Left colon (tissue), 2 donors: ENCODE measurements at regions not wholly inside any gene's neighbourhood (a gene's known extent, or its start where the extent isn't known, plus 50 kb on each side); places are given as distances from the start of the nearest gene placed in this dataset.
"Not testable (repeated sequence)": the region's sequence is repeated elsewhere in the genome, so short reads cannot be mapped to it uniquely, and the experiment has no call there.

Source experiments
- ATAC-seq: fragments of 200-7000 bp; cut with Tn5 transposase; one replicate; pipeline ENCODE4 v1.9.1; 2020; ENCODE audit warnings: mild to moderate bottlenecking, moderate library complexity
- DNase-seq, 2 donors: peaks; one replicate each; pipeline ENCODE4 v3.0.0-alpha.2; 2020
- intact Hi-C, 2 donors: fragments of 100-400 bp; cut with DNase I in 1 of 2; cut with micrococcal nuclease in 1 of 2; formaldehyde crosslinking; loops; one replicate each; pipeline versions ENCODE4 v1.11.2 to v1.14.0; 2022; cut with DNase I, micrococcal nuclease
- donor health status: DM: no; HTN: no; CAD: no.
- donor health status: DM: yes; HTN: yes; CAD: no.

- intact Hi-C loops, result no loop called here
- ATAC-seq, result no peak
Measured at GRCh38 chr2:37796481-37796880, 125.0 kb upstream of the CDC42EP3 start.

GRCh38 chr2:37797081-37797480, 125.6 kb upstream of the CDC42EP3 start:
- intact Hi-C loops, result no loop called here
- DNase-seq (no peak), ATAC-seq (no peak)

More at GRCh38 chr2:37796481-37796880, 125.0 kb upstream of the CDC42EP3 start:
- DNase-seq, result no peak

GRCh38 chr2:37798315-37799005, 126.6 kb upstream of the RMDN2 start:
- intact Hi-C loops, result no loop called here
- ATAC-seq (no peak), DNase-seq (no peak)

- no peak for DNase-seq
- intact Hi-C loops, result no loop called here
- ATAC-seq, result no peak
Measured at GRCh38 chr2:37800176-37800858, 124.8 kb upstream of the RMDN2 start.

- peak; percentile 24 for ATAC-seq
- intact Hi-C loops, result no loop called here
- DNase-seq, result no peak
Measured at GRCh38 chr2:37802211-37802752, 122.8 kb upstream of the RMDN2 start.

- DNase-seq (no peak), ATAC-seq (peak; percentile 85)
- intact Hi-C loops, result no loop called here
Measured at GRCh38 chr2:37802899-37803379, 122.1 kb upstream of the RMDN2 start.

- DNase-seq, ATAC-seq, intact Hi-C loops: not testable (repeated sequence)
Measured at GRCh38 chr2:37806004-37806403, 119.1 kb upstream of the RMDN2 start.

GRCh38 chr2:37809525-37809924, 115.6 kb upstream of the RMDN2 start:
- intact Hi-C loops, result no loop called here
- DNase-seq (peak in 1 of 2 donors; percentile 67), ATAC-seq (peak; percentile 37)

- DNase-seq, result no peak
- intact Hi-C loops, result no loop called here
- ATAC-seq, result no peak
Measured at GRCh38 chr2:37809931-37810570, 115.0 kb upstream of the RMDN2 start.

GRCh38 chr2:37812414-37812813, 112.7 kb upstream of the RMDN2 start:
- ATAC-seq (no peak), DNase-seq (no peak)
- intact Hi-C loops, result no loop called here

GRCh38 chr2:37812941-37813730, 112.0 kb upstream of the RMDN2 start:
- intact Hi-C loops, result no loop called here
- DNase-seq (no peak), ATAC-seq (no peak)

GRCh38 chr2:37816036-37816435, 109.1 kb upstream of the RMDN2 start:
- no peak for ATAC-seq
- DNase-seq, result no peak
- intact Hi-C loops, result no loop called here

GRCh38 chr2:37816686-37817085, 108.4 kb upstream of the RMDN2 start:
- intact Hi-C loops, result no loop called here
- DNase-seq (no peak), ATAC-seq (no peak)

GRCh38 chr2:37819186-37819585, 105.9 kb upstream of the RMDN2 start:
- DNase-seq (no peak), ATAC-seq (no peak)
- intact Hi-C loops, result no loop called here

GRCh38 chr2:37820471-37820986, 104.6 kb upstream of the RMDN2 start:
- DNase-seq (no peak), ATAC-seq (no peak)

GRCh38 chr2:37825586-37825985, 99.5 kb upstream of the RMDN2 start:
- intact Hi-C loops, result loop anchor here in 1 of 2 donors (10.0 kb wide), 1 partner anchor 411 kb away; no protein-coding TSS in a partner anchor
- no peak for DNase-seq
- ATAC-seq, result no peak

More at GRCh38 chr2:37820471-37820986, 104.6 kb upstream of the RMDN2 start:
- intact Hi-C loops, result loop anchor here in 1 of 2 donors (10.0 kb wide), 1 partner anchor 406 kb away; no protein-coding TSS in a partner anchor

GRCh38 chr2:37826611-37827010, 98.5 kb upstream of the RMDN2 start:
- DNase-seq (no peak), ATAC-seq (no peak)
- intact Hi-C loops, result loop anchor here in 1 of 2 donors (10.0 kb wide), 1 partner anchor 412 kb away; no protein-coding TSS in a partner anchor

GRCh38 chr2:37827455-37827854, 97.6 kb upstream of the RMDN2 start:
- intact Hi-C loops, result loop anchor here in 1 of 2 donors (10.0 kb wide), 1 partner anchor 413 kb away; no protein-coding TSS in a partner anchor
- ATAC-seq (no peak), DNase-seq (no peak)
